ENCODE measurements at regions not wholly inside any gene's neighbourhood (a gene's known extent, or its start where the extent isn't known, plus 50 kb on each side); places are given as distances from the start of the nearest gene placed in this dataset.

GRCh38 chr5:114184006-114184405, 177.9 kb upstream of the KCNN2 start:
- Histone ChIP-seq H3K27me3 (ENCODE audit: control insufficient read depth, insufficient read depth, low read length) (no peaks in the 10 kb centered on the region), H3K23ac (ENCODE audit: low read depth, low read length) (no peak overlapping the region), H2BK120ac (ENCODE audit: low read depth, low read length) (peak overlapping the region; percentile 2; the same call in 1 of the 2 replicates), H4K91ac (ENCODE audit: insufficient read depth, low read depth, low read length) (no peak overlapping the region), H2BK20ac (ENCODE audit: low read depth, low read length) (no peak overlapping the region), H3K4me1 (ENCODE audit: control insufficient read depth, insufficient read depth, low read length) (peaks cover 3% of the 10 kb centered on the region), H3K36me3 (ENCODE audit: control insufficient read depth, insufficient read depth, low read length) (no peaks in the 10 kb centered on the region), H3K9ac (ENCODE audit: low read depth, low read length) (no peak overlapping the region; the same call in 1 of the 2 replicates), H3K9me3 (ENCODE audit: control insufficient read depth, insufficient read depth, low read length) (no peaks in the 10 kb centered on the region), H2AK9ac (replicated peaks; ENCODE audit: low read depth, low read length, poor library complexity) (no peak overlapping the region), H3K4ac (ENCODE audit: low read depth, low read length) (no peak overlapping the region; the same call in 1 of the 2 replicates), H3K18ac (ENCODE audit: low read depth, low read length) (peak overlapping the region; percentile 82; the same call in 1 of the 2 replicates), H2BK15ac (ENCODE audit: low read depth, low read length) (no peak overlapping the region), H3K4me3 (ENCODE audit: insufficient read depth, low read depth, low read length) (no peak overlapping the region), H2BK5ac (ENCODE audit: low read depth, low read length, poor library complexity, severe bottlenecking) (peak overlapping the region; percentile 66), H4K5ac (ENCODE audit: low read depth, low read length) (peak overlapping the region; percentile 95; the same call in 1 of the 2 replicates), H2AK5ac (ENCODE audit: low read depth, low read length) (no peak overlapping the region), H4K20me1 (ENCODE audit: insufficient read depth, low read length) (no peaks in the 10 kb centered on the region), H3K14ac (replicated peaks; ENCODE audit: low read depth, low read length) (no peak overlapping the region), H3K9me1 (ENCODE audit: insufficient read depth, low read length) (no peaks in the 10 kb centered on the region), H3K56ac (ENCODE audit: extremely low read depth, insufficient read depth, low read length) (no peak overlapping the region), H3K27ac (ENCODE audit: insufficient read depth, low read length) (no peak overlapping the region), H4K8ac (ENCODE audit: low read depth in 2 of 2, low read length in 2 of 2) (peak overlapping the region in 1 of 2 experiments; percentile 12; a peak in 1 of 4 replicates), H3K79me1 (ENCODE audit: low read depth in 1 of 2, low read length in 2 of 2) (no peaks in the 10 kb centered on the region), H3K4me2 (ENCODE audit: low read depth, low read length) (peak overlapping the region; percentile 54; the same call in 1 of the 2 replicates), H2AFZ (replicated peaks; ENCODE audit: low read length, poor library complexity) (no peak overlapping the region)
- ATAC-seq (ENCODE audit: low read depth) (peak; percentile 57), DNase-seq (peak; percentile 25)
- TF ChIP-seq CEBPB (IDR thresholded peaks at IDR 0.05; ENCODE audit: low read depth, low read length) (no peak), ELK1 (IDR thresholded peaks at IDR 0.05; ENCODE audit: borderline replicate concordance, low read depth, low read length) (no peak), NFE2L2 (IDR thresholded peaks at IDR 0.05; ENCODE audit: low read depth, low read length) (no peak), BHLHE40 (IDR thresholded peaks at IDR 0.05; ENCODE audit: low read depth, low read length) (no peak), RAD21 (IDR thresholded peaks at IDR 0.05; ENCODE audit: low read length) (no peak), SMC3 (IDR thresholded peaks at IDR 0.05; ENCODE audit: low read depth, low read length) (no peak), FOS (IDR thresholded peaks at IDR 0.05; ENCODE audit: low read depth, low read length) (no peak), USF2 (IDR thresholded peaks at IDR 0.05; ENCODE audit: low read depth, low read length) (no peak), RCOR1 (IDR thresholded peaks at IDR 0.05; ENCODE audit: insufficient replicate concordance, low read length) (no peak), MAFK (IDR thresholded peaks at IDR 0.05; ENCODE audit: low read depth, low read length) (no peak), MXI1 (IDR thresholded peaks at IDR 0.05; ENCODE audit: borderline replicate concordance, low read depth, low read length) (no peak), CHD1 (IDR thresholded peaks at IDR 0.05; ENCODE audit: low read depth, low read length) (no peak)
- ChIA-PET CTCF (interaction anchor here (0.7 kb wide), 1 partner anchor 521 kb away, joined by 4 read pairs; no protein-coding TSS in a partner anchor), POLR2A (ENCODE audit: unreplicated experiment) (no interaction called here)
- intact Hi-C loops (cut with micrococcal nuclease), result loop anchor here (5.0 kb wide), 1 partner anchor 82 kb away; no protein-coding TSS in a partner anchor
- in situ Hi-C loops (cut with MboI; ENCODE audit: low sequenced_read_pairs), result no loop called here
- WGBS, 2 experiments (ENCODE audit: extremely low coverage in 2 of 2, insufficient read length in 1 of 2), result no CpG with 5 or more reads among the region's 1 CpG
- BruUV-seq (replicated peaks), result no TSS peak
- dilution Hi-C loops (cut with HindIII; ENCODE audit: low sequenced_read_pairs, unreplicated experiment), result no loop called here
